ENCODE measurements at regions not wholly inside any gene's neighbourhood (a gene's known extent, or its start where the extent isn't known, plus 50 kb on each side); places are given as distances from the start of the nearest gene placed in this dataset.

DNA sequence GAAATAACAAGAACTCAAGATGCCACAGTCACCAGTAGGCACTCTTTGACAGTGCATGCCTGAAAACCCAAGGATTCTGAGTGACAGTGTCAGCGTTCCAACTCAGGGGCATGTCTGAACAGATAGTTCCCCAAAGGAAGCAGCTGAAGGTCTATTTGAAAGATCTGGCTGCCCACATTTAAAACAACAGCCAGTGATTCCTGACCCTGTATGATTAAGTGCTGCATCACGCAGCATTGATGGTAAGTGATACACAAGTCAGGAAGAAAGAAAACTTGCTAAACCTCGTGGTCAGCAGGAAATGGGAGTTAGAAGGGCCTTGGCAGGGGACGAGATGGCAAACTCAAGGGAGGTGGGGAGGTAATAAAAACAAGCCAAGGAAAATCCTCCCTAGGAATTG lies 1013.1 kb downstream of the TYW1 start:
- DNase-seq (ENCODE audit: low read depth in 2 of 2): no peak

DNA sequence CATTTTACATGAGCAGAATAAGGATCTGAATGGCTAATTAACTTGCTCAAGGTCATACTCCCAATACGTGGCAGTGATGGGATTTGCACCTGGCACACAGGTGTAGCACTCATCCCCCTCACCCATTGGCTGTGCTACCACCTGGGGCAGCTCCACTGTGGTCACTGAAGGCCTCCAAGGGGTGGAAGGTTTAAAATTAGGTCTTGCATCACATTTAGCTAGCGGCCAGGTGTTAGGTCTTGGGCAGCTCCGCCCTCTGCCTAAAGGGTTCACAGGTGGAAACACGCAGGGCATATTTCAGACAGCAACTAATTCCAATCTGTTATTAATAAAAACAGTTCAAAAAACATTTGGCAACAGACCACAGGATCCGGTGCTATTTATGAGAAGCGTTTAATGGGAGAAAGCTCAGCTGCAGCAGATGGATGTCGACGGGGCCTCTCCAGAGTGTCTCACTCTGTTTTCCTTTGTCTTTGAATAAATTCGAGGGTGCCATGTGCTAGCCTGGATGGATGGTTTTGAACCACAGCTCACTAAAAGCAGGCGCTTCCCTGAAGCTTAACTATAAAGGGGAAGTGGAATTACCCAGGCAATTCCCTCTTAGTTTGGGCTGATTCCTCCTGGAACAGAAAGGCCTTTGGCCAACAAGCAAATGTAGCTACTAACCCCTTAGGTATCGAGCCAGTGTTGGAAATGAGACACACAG lies 1017.6 kb downstream of the TYW1 start:
- DNase-seq (ENCODE audit: low read depth in 2 of 2): no peak

DNA sequence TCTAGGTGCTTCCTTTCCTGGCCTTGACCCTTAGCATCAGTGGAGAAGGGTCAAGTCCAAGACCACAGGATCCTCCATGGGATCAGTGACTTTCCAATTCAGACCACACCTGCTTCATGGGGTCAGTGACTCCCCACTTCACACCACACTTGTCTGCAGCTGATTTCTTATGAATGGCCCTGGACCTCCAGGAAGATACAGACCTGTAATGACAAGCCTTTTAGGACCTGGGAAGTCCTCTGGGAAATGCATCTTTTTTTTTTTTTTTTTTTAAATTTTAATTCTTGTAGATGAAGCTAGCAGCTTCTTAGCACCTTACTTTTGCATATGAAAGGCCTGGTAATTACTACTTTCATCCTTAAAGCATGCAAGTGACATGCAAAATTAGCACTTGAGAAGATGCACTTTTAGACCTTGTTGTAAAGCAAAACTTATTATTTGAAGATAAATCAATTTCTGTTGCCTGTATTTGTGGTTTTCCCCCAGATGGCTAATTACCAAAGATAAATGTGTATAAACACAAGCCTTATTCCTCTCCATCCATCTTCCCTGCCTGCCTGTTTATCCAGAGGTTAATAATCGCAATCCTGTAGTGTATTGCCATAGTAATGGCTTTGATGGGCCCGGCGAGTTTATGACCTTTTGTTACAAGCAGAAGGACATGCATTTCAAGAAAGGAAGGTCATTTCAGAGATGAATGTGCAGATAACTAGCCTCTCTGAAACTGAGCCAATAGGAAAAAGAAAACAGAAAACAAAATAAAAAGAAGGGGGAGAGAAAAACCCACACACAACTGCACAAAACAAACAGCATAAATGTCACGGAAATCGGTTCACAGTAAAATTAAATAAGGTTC lies 1018.7 kb downstream of the TYW1 start:
- DNase-seq (ENCODE audit: low read depth in 2 of 2): no peak

DNA sequence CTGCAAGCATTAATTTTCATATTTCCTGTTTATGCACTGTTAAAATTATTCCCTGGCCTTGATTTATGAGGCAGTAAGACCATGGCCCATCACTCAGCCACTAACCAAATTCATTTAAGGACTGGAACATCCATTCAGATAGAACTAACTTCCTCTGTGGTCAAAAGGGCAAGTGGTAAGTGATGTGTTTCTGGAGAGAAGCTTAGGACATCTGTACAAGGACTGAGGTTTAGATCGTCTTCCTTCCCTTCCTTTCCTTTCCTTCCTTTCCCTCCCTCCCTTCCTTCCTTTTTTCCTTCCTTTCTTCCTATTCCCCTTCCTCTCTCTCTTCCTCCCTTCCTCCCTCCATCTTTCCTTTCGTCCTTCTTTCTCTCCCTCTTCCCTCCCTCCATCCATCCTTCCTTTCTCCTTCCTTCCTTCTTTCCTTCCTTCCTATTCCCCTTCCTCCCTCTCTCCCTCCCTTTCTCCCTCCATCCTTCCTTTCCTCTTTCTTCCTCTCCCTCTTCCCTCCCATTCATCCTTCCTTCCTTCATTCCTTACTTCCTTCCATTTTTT lies 1019.4 kb downstream of the TYW1 start:
- DNase-seq (ENCODE audit: low read depth in 2 of 2): no peak

DNA sequence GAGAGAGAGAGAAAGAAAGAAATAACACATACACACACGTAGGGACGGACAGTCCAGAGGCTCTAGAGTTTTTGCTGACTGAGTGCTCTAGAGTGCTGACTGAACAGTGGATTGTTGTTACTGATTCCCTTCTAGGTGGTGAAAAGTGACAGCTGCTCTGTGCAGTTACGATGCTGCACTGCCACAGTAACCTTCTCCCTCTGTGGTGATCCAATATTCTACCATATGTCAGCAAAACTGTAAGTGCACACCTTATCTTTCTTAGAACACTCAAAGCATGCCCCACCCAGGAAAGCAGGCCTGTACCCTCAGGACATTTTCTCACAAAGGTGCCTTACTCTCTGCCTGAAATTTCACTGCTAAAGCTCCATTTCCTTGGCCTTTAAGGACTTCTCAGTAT lies 1023.5 kb downstream of the TYW1 start:
- DNase-seq (ENCODE audit: low read depth in 2 of 2): no peak

DNA sequence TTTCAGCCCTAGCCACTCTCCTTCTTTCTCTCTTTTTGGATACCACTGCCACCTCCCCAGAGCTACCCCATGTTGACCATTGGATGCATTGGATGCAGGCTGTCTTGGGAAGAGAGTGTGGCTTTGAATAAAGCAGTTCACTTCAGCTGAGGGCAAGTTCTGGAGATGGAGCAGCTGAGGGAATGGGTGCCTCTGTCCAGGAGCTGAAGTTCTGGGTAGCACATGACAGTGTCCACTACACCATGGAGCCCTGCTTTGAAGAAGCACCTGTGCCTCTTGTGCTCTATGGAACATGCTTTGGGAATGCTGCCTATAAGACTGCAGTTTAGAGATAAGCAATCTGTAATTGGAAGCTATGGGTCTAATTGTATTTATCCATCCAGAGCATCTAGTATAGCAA lies 1028.7 kb downstream of the TYW1 start:
- DNase-seq (ENCODE audit: low read depth in 2 of 2): no peak

DNA sequence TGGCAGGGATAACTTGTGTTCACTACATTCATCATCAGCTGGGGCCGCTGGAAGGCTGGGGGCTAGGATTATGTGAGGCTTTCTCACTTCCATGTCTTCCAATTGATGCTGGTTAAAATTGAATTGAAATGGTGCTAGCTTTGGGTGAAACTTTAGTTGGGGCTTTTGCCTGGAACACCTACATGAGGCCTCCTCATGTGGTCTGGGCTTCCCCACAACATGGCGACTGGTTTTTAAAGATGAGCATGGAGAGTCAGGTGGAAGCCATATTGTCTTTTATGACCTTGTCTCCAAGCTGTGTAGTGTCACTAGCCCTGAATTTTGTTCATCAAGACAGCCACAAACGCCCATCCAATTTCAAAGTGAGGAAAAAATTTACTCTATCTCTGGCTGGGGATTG lies 1033.9 kb downstream of the TYW1 start:
- no peak for DNase-seq (ENCODE audit: low read depth in 2 of 2)

DNA sequence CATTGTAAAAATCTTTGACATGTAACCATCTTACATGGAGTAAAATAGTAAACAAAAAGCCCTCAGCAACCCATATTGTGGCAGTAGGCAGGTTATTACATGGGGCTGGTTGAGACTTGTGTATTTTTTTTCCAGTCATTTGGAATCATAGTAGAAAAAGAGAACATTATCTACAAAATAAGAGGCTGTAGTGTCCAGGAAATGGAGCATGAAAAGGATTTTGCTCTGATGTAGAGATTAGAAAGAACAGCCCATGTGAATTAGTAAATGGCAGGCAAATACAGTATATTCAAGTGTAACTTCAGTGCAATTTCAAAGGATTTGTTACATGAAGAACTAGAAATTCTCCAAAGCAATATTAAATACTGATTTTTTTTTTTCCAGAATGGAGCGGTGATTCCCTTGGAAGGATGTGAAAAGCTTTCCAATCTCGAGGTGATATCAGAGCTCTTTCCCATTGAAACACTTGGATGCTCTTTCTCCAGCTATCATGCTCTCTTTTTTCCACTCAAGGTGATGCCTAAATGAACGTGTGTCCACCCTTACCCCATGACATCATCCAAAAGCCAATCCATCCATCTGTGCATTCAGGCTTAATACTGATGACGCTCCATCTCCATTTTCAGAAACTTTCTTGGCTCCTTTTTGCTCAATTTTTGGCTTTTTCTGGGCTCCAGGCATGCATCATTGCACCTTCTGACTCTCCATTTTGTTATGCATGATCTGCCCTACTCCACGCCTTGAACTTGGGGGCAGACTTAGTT lies 1034.7 kb downstream of the TYW1 start:
- DNase-seq (ENCODE audit: low read depth in 2 of 2): no peak

DNA sequence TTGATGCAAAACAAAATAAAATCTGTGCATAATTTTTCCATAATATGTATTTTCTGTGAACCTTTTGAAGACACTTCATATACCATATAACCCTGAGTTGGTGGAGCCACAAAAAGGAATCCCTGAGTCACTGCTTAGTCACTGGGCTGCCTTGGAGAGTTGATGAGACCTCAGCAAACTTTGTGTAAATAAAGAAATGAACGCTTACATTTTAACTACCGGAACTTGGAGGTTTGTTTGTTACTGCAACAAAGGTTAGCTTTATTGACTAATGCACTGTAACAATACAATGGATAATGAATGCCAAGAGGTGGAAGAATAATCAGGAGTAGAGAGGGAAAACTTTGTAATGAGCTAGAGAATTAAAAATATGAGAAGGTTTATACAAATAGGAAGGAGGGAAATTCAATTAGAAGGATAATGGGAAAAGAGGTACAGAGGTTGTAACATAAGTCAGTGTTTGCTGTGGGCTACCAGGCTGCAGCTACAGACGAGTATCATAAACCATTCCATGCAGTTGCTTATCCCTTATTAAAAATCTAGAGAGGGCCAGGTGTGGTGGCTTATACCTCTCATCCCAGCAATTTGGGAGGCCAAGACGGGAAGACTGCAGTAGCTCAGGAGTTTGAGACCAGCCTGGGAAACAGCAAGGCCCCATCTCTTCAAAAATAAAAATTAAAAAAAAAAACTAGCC lies 1042.1 kb downstream of the TYW1 start:
- no peak for DNase-seq (ENCODE audit: low read depth in 2 of 2)

DNA sequence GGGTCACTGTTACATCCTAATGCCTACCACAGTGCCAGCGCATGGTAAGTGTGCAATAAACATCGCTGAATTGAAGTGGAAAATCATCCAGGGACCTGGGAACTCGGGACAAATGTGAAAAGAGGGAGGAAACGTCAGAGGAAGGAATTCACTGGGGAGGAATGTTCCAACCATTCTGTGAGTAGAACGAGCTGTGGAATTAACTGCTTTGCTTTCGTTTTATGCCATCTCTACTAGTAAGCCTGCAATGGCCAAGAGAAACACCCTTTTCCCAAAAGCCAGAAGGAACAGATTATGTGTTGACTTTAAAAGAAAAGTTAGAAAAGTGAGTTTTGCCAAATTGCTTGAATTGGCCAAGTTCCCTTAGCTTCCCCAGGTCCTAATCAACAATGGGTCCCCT lies 1044.9 kb downstream of the TYW1 start:
- no peak for DNase-seq (ENCODE audit: low read depth in 2 of 2)

DNA sequence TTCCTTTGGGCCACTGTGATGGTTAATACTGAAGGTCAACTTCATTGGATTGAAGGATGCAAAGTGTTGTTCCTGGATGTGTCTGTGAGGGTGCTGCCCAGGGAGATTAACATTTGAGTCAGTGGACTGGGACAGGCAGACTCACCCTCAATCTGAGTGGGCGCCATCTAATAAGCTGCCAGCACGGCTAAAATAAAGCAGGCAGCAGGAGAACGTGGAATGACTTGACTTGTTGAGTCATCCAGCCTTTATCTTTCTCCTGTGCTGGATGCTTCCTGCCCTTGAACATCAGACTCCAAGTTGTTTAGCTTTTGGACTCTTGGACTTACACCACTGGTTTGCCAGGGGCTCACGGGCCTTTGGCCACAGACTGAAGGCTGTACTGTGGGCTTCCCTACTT lies 1046.9 kb downstream of the TYW1 start:
- DNase-seq (ENCODE audit: low read depth in 2 of 2): no peak

DNA sequence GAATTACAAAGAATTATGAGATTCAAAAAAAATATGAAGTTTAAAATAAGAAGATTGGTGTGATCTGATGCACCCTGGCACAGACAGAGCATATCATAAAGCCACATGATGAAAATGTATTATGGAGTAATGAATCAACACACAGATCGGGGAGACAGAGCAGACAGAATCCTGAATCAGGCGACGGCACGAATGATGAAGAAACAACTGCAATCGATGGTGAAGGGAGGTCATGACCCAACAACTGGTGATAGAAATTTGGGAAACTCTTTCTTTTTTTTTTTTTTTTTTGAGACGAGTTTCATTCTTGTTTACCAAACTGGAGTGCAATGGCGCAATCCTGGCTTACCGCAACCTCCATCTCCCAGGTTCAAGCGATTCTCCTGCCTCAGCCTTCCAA lies 1054.0 kb downstream of the TYW1 start:
- DNase-seq (ENCODE audit: low read depth in 2 of 2): no peak

DNA sequence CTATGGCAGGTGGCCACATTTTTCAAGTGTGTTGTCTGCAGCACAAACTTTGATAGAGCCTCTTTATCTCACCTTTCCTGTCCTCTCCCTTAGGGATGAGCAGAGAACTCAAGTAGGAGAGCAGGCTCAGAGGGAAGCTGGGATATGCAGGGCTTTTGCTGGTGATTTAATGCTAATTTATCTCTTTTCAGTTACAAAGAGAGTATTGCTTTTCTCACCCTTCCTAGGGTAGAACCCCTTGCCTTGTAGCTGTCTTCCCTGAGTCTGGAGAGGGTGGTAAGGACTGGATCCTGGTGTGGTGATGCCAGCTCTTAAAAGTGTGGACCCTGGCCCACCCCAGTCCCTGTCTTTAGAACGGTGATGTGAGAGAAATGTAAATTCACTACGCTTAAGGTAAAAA lies 1061.4 kb downstream of the TYW1 start:
- no peak for DNase-seq (ENCODE audit: low read depth in 2 of 2)

DNA sequence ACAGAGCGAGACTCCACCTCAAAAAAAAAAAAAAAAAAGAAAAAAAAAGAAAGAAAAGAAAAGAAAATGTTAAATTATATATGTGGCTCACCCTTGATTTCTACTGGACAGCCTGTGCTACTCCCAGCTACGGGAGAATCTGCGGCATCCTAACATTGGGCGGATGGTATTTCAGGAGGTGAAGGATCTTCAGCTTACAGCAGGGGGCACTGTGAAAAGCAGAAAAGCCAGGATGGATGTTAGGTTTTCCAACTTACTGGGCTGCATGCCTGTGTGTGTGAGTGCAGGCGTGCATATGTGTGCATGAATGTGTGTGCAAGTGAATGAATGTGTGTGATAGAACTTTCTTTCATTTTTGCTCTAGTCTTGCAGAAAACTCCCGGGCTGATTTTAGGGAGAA lies 1066.5 kb downstream of the TYW1 start:
- DNase-seq (ENCODE audit: low read depth in 2 of 2): no peak

DNA sequence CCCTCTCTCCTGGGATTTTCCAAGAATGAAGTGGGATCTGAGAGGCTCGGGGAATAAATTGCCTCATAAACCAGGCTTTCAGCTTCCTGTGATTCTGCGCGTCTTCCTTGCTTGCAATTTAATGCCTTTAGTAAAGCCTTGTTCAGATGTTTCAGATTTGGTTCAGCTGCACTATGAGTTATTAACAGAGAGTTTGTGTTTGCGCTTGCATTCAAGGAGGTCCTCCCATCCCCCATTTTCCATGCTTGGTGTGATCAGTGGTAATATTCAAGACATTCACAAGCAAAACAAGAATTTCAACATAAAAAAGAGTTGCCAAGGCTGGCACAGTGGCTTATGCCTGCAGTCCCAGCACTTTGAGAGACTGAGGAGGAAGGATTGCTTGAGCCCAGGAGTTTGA lies 1068.9 kb downstream of the TYW1 start:
- no peak for DNase-seq (ENCODE audit: low read depth in 2 of 2)

DNA sequence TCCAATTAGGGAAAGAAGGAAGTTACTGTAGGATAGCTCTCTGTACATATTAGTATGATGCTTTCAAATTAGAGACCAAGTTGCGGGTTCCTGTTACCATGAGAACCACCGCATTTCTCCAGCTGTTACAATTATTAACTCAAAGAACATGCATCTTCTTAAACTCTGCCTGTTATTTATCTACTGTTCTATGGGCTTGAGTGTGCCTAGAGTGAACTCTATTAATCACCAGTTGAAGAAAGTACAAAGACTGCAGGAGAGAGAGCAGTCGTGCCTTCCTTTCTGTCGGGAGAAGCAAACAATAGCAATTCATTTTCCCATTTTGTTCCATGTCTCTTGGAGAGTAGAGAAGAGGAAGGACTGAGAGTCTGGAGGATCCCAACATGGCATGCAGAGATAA lies 1071.2 kb downstream of the TYW1 start:
- DNase-seq (ENCODE audit: low read depth in 2 of 2): no peak

DNA sequence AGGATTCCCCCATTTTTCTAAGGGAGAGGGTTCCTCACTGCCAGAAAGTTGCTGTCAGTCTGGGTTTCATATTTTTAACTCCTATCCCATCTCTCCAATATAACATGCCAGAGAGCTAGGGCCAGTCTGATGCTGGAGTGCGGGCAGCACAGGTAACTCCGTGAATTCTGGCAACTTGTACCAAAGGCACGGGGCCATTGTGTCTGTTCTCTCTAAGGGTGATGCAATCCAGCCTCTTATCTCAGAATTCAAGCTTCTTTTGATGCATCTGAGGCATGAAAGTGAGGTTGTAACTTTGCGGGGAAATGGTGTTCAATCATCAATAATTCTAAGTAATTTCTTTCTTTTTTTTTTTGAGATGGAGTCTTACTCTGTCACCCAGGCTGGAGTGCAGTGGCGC lies 1074.4 kb downstream of the TYW1 start:
- DNase-seq (ENCODE audit: low read depth in 2 of 2): no peak

DNA sequence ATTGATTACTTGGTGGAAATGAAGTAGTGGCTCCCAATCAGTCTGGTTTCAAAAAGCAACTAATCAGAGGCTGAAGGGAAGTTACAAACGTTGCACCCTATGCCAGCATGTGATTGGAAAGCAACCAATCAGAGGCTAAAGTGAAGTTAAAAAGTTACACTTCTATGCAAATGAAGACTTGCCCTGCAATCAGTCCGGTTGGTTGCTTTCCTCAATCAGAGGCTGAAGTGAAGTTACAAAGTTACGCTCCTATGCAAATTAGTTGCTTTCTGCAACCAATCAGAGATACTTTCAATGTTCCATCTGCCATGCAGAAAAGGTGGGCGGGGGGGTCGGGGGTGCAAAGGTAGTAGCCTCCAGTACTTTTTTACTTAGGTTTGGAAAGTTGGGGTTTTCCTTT lies 1077.1 kb downstream of the TYW1 start:
- DNase-seq (ENCODE audit: low read depth in 2 of 2): no peak

DNA sequence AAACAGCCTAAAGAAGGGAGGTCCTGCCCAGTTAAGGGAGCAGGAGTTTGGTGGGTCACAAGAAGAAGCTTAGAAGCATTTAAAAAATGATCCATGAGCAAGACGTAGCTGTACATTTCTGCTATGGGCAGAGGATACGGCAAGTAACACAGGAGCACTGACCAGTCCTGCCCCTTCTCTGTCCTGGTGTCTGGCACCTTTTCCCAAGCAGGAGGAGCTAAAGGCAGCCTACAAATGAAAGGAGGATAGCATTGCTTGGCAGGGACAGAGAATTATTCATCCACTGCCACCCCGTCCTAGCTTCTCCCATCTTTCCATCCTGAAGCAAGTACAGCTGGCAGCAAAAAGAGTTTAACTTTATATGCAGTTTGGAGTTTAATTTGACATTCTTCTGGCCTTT lies 1077.6 kb downstream of the TYW1 start:
- no peak for DNase-seq (ENCODE audit: low read depth in 2 of 2)

DNA sequence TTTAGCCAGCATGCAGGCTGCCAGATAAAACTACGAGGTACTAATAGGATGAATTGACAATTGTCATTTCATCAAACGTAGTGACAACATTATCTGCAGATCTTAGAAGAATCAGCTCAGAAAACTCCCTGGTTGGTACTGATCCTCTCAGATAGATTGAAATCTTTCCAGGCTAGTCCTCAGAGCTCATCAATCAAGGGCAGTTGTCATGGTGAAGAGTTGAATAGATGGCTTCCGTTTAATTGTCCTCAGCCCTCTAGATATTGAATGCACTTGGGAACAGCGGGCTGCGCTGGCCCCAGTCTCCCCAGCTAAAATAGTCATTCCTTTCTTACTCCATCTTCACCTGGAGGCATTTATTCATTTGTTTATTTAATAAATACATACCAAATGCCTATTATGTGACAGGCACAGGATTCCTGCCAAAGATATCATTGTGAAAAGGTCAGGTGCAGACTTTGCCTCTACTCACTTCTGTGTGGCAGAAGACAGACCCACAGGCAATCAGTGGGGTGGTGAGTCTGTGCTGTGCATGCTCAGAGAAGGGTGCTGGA lies 1081.6 kb downstream of the TYW1 start:
- no peak for DNase-seq (ENCODE audit: low read depth in 2 of 2)
